D721Med (cell line): ENCODE measurements at regions not wholly inside any gene's neighbourhood (a gene's known extent, or its start where the extent isn't known, plus 50 kb on each side); places are given as distances from the start of the nearest gene placed in this dataset.
A peak's percentile ranks its signal among the peaks of the same experiment; 100 is the strongest.

Experiments
- DNase-seq: peaks from one replicate; pipeline ENCODE4 v3.0.0; 2011; ENCODE audit warnings: low spot score; ENCODE audit not compliant: insufficient read length
- FAIRE-seq: peaks from 2 replicates; lab custom pipeline; 2011; peaks lifted over from hg19 to GRCh38; lab: Jason Lieb, UNC
- CTCF ChIP-seq: IDR thresholded peaks from 2 replicates; pipeline ENCODE4 v1.5.1; 2012; ENCODE audit warnings: mild to moderate bottlenecking, control low read depth; ENCODE audit not compliant: insufficient read depth; ENCODE audit errors: missing control alignments

- FAIRE-seq (no peak), DNase-seq (no peak)
- TF ChIP-seq CTCF: no peak
Observed at GRCh38 chr12:87870061-87870460, 159.1 kb downstream of the C12orf50 start.

GRCh38 chr12:87866578-87867292, 162.5 kb downstream of the C12orf50 start:
- TF ChIP-seq CTCF: peak; percentile 38
- DNase-seq: no peak
- no peak for FAIRE-seq

- no peak for TF ChIP-seq CTCF
- FAIRE-seq: no peak
- DNase-seq: no peak
Observed at GRCh38 chr12:87861791-87862190, 167.4 kb downstream of the C12orf50 start.

GRCh38 chr12:87853448-87854003, 175.7 kb downstream of the C12orf50 start:
- DNase-seq: no peak
- FAIRE-seq: no peak
- no peak for TF ChIP-seq CTCF

- DNase-seq (no peak), FAIRE-seq (no peak)
- TF ChIP-seq CTCF: no peak
Observed at GRCh38 chr12:87849074-87849473, 180.1 kb downstream of the C12orf50 start.

- peak; percentile 83 for FAIRE-seq
- DNase-seq: no peak
- peak; percentile 86 for TF ChIP-seq CTCF
Observed at GRCh38 chr12:87848248-87848868, 180.8 kb downstream of the C12orf50 start.

GRCh38 chr12:87847147-87847546, 182.1 kb downstream of the C12orf50 start:
- FAIRE-seq (no peak), DNase-seq (no peak)

More at GRCh38 chr12:87847147-87847546, 182.1 kb downstream of the C12orf50 start:
- no peak for TF ChIP-seq CTCF
